ENCODE measurements at regions not wholly inside any gene's neighbourhood (a gene's known extent, or its start where the extent isn't known, plus 50 kb on each side); places are given as distances from the start of the nearest gene placed in this dataset.

GRCh38 chr10:83075016-83075814, 1064.1 kb upstream of the GHITM start:
- ChIA-PET CTCF (no interaction called here), POLR2A (no interaction called here)
- DNase-seq (ENCODE audit: extremely low spot score): no peak
- TF ChIP-seq CTCF (IDR thresholded peaks at IDR 0.05; ENCODE audit: control extremely low read depth, extremely low read depth, low read depth, missing control alignments): no peak

GRCh38 chr10:83075815-83076355, 1063.4 kb upstream of the GHITM start:
- no peak for DNase-seq (ENCODE audit: extremely low spot score)
- ChIA-PET POLR2A (no interaction called here), CTCF (interaction anchor here (1.1 kb wide), 1 partner anchor 11 kb away, joined by 3 read pairs; no protein-coding TSS in a partner anchor)
- no peak for TF ChIP-seq CTCF (IDR thresholded peaks at IDR 0.05; ENCODE audit: control extremely low read depth, extremely low read depth, low read depth, missing control alignments)

GRCh38 chr10:83076443-83076842, 1062.9 kb upstream of the GHITM start:
- CTCF ChIA-PET: interaction anchor here (1.1 to 1.5 kb wide), 2 partner anchors 11 to 48 kb away, joined by 3 read pairs; no protein-coding TSS in a partner anchor
- TF ChIP-seq CTCF (IDR thresholded peaks at IDR 0.05; ENCODE audit: control extremely low read depth, extremely low read depth, low read depth, missing control alignments): no peak
- POLR2A ChIA-PET: no interaction called here
- no peak for DNase-seq (ENCODE audit: extremely low spot score)

DNA sequence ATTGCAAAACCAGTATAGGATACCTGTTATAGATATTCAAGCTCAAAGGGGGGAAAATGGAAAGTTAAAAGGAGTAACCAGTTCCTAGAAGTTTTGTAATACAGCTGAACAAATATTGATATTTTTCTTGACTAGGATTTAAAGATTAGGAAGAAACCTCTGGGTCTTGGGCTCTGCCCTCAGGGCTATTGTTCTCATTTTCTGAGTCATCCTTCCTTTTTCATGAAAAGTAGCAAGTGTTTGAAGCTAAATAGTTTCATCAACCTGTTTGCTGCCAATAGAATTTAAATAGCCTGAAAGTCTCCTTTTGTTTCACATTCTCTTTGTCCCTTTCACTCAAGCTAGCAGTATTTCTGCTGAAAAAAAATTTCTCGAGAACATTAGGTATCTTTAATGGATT, 1061.1 kb upstream of the GHITM start:
- no peak for TF ChIP-seq CTCF (IDR thresholded peaks at IDR 0.05; ENCODE audit: control extremely low read depth, extremely low read depth, low read depth, missing control alignments)
- no peak for DNase-seq (ENCODE audit: extremely low spot score)
- ChIA-PET CTCF (interaction anchor here (1.8 kb wide), 1 partner anchor 14 kb away, joined by 4 read pairs; no protein-coding TSS in a partner anchor), POLR2A (no interaction called here)

DNA sequence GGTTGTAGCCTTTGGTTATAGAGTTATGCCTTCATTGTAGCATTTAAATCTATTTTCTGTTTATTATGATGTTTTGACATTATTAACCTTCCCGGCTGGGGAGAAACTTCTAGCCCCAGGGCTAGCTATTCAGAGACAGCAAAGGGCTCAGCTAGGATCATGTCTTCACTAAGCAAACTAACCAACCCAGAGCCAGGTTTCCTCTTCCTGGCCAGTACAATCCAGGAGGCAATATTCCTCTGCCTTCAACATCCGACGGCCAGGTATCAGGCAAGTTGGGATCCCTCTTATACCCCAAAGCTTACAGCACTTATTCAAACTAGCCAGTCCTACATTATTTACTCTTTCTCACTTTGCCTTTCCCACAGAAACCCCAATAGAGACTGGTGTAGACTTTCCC, 1060.7 kb upstream of the GHITM start:
- CTCF ChIA-PET: interaction anchor here (1.8 kb wide), 1 partner anchor 15 kb away, joined by 4 read pairs; no protein-coding TSS in a partner anchor
- POLR2A ChIA-PET: no interaction called here
- no peak for TF ChIP-seq CTCF (IDR thresholded peaks at IDR 0.05; ENCODE audit: control extremely low read depth, extremely low read depth, low read depth, missing control alignments)
- DNase-seq (ENCODE audit: extremely low spot score): no peak

- ChIA-PET POLR2A (no interaction called here), CTCF (no interaction called here)
- DNase-seq (ENCODE audit: extremely low spot score): no peak
- no peak for TF ChIP-seq CTCF (IDR thresholded peaks at IDR 0.05; ENCODE audit: control extremely low read depth, extremely low read depth, low read depth, missing control alignments)
Measured at GRCh38 chr10:83083831-83084230, 1055.5 kb upstream of the GHITM start.

Measured in GM10248 (cell line).